ENCODE measurements at regions not wholly inside any gene's neighbourhood (a gene's known extent, or its start where the extent isn't known, plus 50 kb on each side); places are given as distances from the start of the nearest gene placed in this dataset.

DNA sequence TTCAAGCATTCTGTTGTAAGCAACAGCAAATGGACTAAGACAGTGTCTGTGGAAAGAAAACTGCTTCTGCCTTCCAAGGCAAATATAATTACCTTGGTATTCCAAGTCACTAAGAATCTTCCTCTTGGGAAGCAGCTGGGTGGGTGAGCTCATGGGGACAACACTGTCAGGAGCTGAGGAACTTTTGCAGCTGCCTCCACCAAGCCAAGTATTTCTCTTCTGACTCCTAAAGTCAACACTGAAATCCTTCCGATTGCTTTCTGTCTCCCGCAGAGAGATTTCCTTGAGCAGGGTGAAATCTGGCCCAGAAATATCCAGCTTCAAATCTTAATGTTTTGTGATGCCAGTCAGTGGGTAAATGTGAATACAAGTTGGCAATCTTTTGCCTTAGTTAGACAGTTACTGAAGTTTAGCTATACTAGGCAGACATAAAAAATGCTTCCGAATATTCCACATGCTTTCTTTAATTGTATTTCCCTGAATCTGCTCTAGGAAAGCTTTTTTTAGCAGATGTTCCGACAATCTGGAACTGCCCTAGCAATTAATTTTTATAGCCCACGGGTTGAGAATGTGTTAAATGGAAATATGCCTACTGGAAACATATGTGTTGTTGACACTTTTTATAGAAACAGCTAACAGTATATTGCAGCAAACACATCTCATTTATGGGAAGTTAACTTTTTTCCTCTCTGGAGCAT lies 369.9 kb upstream of the DAB2 start:
- H3K4me3 ChIP-seq (ENCODE audit: low read depth, low read length): no peak overlapping the region
- TF ChIP-seq, protein P1, sequence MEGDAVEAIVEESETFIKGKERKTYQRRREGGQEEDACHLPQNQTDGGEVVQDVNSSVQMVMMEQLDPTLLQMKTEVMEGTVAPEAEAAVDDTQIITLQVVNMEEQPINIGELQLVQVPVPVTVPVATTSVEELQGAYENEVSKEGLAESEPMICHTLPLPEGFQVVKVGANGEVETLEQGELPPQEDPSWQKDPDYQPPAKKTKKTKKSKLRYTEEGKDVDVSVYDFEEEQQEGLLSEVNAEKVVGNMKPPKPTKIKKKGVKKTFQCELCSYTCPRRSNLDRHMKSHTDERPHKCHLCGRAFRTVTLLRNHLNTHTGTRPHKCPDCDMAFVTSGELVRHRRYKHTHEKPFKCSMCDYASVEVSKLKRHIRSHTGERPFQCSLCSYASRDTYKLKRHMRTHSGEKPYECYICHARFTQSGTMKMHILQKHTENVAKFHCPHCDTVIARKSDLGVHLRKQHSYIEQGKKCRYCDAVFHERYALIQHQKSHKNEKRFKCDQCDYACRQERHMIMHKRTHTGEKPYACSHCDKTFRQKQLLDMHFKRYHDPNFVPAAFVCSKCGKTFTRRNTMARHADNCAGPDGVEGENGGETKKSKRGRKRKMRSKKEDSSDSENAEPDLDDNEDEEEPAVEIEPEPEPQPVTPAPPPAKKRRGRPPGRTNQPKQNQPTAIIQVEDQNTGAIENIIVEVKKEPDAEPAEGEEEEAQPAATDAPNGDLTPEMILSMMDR (IDR thresholded peaks at IDR 0.05; ENCODE audit: insufficient read depth, low read depth, low read length): no peak
- DNase-seq (ENCODE audit: low read depth): peak; percentile 38

- TF ChIP-seq, protein P1 (IDR thresholded peaks at IDR 0.05; ENCODE audit: insufficient read depth, low read depth, low read length): no peak
- DNase-seq (ENCODE audit: low read depth): no peak
- no peak overlapping the region for H3K4me3 ChIP-seq (ENCODE audit: low read depth, low read length)
Measured at GRCh38 chr5:39785410-39785809, 360.6 kb upstream of the DAB2 start.

GRCh38 chr5:39783756-39784421 lies 359.1 kb upstream of the DAB2 start:
- H3K4me3 ChIP-seq (ENCODE audit: low read depth, low read length): no peak overlapping the region
- DNase-seq (ENCODE audit: low read depth): peak; percentile 21
- TF ChIP-seq, protein P1 (IDR thresholded peaks at IDR 0.05; ENCODE audit: insufficient read depth, low read depth, low read length): no peak

DNA sequence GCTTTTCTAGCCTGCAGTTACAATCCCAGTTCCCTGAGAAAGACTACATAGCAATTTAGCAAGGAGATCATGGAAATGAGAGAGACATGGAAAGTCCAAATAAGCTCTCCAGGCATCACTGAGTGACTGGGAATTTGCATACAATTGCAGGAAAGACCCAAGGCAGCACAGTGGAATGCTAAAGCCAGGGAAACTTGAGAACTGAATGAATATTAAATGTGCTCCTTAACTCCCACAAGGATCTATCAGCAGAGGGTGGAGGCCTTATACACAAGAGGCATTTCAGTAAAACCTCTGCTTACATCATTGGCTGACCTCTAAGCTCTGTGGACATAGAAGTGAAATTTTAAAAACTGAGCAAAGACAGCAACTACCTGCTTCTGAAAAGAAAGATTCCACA lies 355.6 kb upstream of the DAB2 start:
- peak; percentile 64 for DNase-seq (ENCODE audit: low read depth)
- H3K4me3 ChIP-seq (ENCODE audit: low read depth, low read length): no peak overlapping the region
- TF ChIP-seq, protein P1 (IDR thresholded peaks at IDR 0.05; ENCODE audit: insufficient read depth, low read depth, low read length): no peak

DNA sequence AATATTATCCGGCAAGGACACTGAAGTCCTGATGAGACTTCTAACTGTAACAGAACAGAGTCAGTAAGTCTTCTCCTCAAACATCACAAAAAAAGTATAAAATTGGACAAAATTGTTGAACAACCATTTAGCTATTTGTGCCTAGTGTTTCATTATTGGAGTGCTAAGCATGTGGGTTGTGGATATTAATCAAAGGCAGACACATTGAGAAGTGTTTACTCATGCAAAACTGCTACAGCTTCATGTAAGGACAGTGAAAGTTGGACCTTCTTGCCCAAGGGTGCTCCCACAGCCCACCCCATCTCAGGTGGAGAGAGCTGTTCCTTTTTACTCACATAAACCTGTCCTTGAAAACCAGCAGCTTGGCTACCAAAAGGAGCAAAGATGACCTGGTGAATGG lies 355.1 kb upstream of the DAB2 start:
- TF ChIP-seq, protein P1 (IDR thresholded peaks at IDR 0.05; ENCODE audit: insufficient read depth, low read depth, low read length): no peak
- DNase-seq (ENCODE audit: low read depth): no peak
- no peak overlapping the region for H3K4me3 ChIP-seq (ENCODE audit: low read depth, low read length)

GRCh38 chr5:39775797-39776365 lies 351.1 kb upstream of the DAB2 start:
- no peak for DNase-seq (ENCODE audit: low read depth)
- H3K4me3 ChIP-seq (ENCODE audit: low read depth, low read length): no peak overlapping the region
- TF ChIP-seq, protein P1 (IDR thresholded peaks at IDR 0.05; ENCODE audit: insufficient read depth, low read depth, low read length): no peak
